Activated naive CD4-positive, alpha-beta T cell (primary cell): ENCODE measurements at regions not wholly inside any gene's neighbourhood (a gene's known extent, or its start where the extent isn't known, plus 50 kb on each side); places are given as distances from the start of the nearest gene placed in this dataset.
"Not testable (repeated sequence)": the region's sequence is repeated elsewhere in the genome, so short reads cannot be mapped to it uniquely, and the experiment has no call there.

Experiments
- DNase-seq, 4 experiments: peaks; one replicate each; lab custom pipeline; 2025; lab: John Stamatoyannopoulos, UW

GRCh38 chr5:6273749-6274148, 104.6 kb downstream of the MED10 start:
- DNase-seq = no peak

- DNase-seq = no peak
Observed at GRCh38 chr5:6273090-6273735, 105.1 kb downstream of the MED10 start.

DNA sequence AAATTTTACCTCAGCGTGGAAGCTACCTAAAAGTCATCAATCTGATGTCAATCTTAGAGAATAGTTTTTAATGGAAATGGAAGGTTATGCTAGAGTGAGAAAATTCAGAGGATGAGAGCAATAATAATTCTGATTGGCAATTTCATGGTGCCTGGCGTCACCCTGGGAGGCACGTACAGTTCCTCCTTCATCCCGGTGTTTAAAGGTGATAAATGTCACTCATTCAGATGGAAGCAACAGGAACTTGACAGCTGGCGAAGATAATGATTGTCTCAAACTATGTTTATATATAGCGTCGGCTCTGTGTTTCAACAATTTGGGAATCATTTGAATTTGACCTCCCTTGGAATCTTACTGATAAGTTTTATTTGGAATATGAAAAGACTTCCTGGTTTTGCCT, 108.4 kb downstream of the MED10 start:
- DNase-seq = no peak

DNA sequence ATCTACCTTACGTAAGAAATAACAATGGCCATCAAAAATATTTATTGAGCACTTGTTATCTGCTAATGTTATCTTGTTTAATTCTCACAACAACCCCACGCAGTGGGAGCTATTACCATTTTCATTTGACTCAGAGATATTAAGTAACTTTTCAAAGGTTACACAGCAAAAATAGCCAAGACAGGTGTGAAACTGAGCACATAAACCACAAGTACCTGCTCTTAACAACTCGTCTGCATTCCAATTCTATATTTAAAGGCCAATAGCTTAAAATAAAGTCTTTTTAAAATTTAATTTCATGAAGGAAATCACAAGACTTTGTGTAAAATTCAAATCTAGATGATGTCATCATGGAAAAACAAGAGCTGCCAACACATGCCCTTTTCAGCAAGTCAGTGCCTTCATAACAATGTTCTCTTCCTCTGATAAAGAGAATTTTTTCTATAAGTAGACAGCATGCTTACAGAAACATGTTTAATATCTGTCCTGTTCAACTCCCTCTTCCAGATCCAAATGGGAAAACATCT, 111.6 kb downstream of the MED10 start:
- DNase-seq = no peak

GRCh38 chr5:6264394-6264793, 114.0 kb downstream of the MED10 start:
- DNase-seq = no peak

DNA sequence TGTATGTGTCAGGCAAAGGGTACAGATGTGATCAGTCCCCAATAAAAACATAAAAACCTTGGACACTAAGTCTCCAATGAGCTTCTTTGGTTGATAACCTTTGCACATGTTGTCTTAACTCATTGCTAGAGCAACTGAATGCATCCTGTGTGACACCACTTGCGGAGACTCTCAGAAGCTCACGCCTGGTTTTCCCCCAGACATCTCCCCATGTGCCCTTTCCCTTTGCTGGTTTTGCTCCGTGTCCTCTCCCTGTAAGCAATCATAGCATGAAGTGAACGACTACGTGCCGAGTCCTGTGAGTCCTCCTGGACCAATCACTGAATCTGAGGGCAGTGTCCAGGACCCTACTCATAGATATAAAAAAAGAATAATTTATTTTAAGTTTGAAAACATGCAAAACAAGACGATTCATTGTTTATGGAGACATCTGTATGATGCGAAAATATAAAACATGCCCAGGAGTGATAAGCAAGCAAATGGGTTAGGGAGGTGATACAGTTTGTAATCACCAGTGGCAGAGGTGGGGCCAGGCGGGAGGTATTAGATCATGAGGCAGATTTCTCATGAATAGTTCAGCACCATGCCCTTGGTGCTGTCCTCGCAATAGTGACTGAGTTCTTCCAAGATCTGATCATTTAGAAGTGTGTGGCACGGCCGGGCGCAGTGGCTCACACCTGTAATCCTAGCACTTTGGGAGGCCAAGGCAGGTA, 115.5 kb downstream of the MED10 start:
- no peak for DNase-seq

DNA sequence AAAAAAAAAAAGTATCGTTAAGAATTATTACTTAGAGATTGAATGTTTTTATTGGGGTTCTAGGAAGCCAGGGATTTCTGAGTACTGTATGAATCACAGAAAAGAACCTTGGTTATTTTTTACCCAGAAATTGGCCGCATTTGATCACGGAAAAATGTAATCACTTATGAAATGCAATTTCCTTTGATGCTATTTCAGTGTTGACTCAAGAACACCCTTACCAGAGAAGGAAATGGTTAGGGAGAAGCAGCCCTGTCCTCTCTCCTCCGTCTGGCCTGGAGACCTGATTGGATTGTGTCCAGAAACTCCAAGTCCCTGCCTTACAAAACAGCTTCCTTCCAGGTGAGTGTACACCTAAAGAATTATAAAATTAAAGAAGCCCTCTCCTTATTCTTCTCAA, 116.7 kb downstream of the MED10 start:
- no peak for DNase-seq

DNA sequence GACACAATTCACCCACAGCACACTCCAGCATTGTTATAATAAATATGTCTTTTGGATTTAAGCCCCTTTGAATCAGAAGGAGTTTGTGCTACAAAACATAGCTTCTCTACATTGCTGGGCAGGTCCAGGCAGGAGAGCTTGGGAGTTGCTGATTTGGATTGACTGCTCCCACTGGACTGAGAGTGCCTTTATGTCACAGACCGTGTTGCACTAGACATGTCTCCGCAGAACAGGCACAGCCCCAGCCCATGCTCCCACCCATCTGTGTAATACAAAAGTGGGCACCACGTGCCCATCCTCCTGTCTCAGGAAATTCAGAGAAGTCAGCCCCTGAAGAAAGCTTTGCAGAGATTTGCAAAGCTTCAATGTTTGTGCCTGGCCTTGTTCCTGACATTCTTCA, 117.1 kb downstream of the MED10 start:
- no peak for DNase-seq

DNA sequence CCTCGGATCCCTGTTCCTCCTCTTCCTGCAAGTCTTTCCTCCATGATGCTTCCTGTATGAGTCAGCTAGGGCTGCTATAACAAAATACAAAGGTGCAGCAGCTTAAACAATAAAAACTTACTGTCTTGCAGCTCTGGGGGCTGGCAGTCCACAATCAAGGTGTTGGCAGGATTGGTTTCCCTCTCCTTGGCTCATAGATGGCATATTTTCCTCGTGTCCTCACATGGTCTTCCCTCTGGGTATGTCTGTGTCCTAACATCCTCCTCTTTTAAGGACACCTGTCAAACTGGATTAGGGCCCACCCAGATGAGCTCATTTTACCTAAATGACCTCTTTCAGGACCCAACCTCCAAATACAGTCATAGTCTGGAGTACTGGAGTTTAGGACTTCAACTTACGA, 117.5 kb downstream of the MED10 start:
- DNase-seq = no peak

- no peak for DNase-seq
Observed at GRCh38 chr5:6256901-6257300, 121.4 kb downstream of the MED10 start.

DNA sequence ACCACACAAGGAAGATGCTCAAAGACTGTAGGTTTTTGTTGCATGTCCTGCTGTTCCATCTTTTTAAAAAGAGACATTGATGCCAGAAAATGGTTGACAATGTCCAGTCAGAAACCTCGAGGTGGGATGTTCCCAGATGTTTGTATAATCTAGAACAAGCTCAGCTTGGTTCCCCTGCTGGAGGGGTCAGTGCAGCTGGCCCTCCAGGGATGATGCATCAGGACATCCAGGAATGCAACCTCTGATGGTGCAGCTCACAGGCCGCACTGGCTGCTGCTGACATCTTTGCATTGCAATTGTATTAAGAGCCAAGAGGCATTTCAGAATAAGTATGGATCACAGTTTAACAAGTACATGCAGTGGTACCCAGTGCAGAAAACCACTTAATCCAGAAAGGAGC, 122.4 kb downstream of the MED10 start:
- DNase-seq = no peak

DNA sequence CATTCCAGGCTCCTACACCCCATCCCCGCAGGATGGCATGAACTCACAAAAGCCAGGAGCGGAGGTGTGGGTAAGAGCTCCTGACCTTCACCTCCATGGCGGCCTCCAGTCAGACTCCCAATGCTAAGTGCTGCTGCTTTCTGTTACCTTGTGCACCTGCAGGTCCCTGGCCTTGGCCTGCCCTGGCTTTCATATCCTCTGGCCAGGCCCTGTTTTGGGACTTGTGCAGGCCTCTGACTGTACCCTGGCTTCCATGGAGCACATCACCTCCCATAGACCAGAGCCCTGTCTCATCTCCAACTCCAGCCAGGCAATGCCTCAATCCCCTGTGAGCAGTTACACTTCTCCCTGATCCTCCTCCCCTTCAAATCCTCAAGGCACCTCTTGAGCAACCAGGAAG, 124.5 kb downstream of the MED10 start:
- DNase-seq = no peak

DNA sequence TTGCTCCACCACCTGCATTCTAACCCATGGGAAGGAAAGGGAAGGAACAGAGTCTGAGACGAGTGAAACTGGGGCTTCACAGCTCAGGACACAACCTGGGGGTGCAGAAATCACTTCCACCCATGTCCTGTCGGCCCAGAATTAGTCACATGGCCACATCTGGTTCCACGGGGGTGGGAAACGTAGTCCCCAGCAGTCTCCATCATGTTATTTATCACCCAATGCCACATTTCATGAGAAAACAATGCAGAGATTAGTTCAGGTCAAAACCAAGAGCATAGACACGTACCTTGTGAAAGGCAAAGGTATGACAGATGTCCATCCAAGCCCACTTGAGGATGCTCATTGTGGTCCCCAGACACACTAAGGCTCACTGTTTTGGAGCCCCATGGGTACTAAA, 125.1 kb downstream of the MED10 start:
- DNase-seq = no peak

GRCh38 chr5:6252581-6252980, 125.8 kb downstream of the MED10 start:
- DNase-seq = no peak

- no peak for DNase-seq
Observed at GRCh38 chr5:6251565-6252102, 126.7 kb downstream of the MED10 start.

DNA sequence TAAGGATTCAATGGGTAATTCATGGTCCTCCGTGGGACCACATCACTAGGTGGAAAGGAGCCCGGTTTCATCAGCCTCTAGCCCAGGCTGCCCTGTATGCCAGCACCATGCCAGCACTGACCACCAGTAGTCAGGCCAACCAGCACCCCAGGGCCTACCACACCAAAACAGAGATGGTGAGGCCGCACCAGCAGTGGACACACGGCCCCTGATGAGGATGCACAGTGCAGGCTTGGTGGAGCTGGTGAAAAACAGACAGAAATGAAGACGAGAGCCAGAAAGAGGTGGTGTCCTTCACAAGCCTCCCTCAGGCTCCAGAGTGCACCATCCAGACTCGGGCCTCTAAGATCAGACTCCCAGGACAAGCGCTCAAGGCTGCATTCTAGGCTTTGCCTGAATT, 128.2 kb downstream of the MED10 start:
- no peak for DNase-seq

- no peak for DNase-seq
Observed at GRCh38 chr5:6248132-6248531, 130.2 kb downstream of the MED10 start.

GRCh38 chr5:6246820-6247437, 131.4 kb downstream of the MED10 start:
- no peak for DNase-seq

DNA sequence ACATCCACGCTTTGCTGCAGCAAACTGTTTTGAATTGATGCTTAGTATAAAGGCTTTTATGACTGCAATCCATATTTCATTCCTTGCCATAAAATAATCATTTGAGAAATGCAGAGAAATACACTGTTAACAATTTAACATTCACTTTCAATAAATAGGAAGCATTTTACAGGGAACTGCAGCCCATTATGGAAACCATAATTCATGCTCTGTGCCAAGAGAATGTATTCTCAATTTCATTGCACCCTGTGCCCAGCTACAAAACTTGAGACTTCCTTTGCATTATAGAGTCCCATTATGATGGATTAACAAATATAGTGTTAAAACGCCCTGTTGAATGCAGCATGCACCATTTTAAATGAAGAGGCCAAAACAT, 134.0 kb downstream of the MED10 start:
- no peak for DNase-seq

DNA sequence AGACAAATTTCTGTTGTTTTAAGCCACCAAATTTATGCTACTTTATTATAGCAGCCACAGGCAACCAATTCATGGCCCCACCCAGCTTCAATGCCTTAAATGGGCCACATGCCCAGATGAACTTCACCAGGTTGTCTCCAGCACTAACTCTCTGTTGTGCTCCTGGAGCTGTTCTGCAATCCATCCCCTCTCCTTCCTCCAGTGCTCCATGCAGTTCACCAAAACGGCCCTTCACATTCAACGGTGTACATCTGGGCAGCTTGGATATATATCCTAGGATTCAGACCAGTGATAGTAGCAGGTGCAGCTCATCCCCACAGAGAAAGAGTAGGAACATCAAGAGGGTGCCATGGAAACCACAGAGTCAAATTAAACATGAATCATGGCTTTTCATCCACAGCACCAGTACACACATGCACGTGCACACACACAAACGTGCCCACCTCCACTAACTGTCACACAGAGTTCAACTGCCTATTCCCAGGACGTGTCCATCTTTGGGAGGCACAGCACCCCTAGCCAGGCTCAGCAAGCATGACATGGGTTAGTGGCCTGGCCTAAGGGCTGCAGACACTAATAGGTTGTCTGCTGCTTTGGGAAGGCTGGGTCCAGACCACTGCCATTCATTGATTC, 134.5 kb downstream of the MED10 start:
- DNase-seq = no peak

DNA sequence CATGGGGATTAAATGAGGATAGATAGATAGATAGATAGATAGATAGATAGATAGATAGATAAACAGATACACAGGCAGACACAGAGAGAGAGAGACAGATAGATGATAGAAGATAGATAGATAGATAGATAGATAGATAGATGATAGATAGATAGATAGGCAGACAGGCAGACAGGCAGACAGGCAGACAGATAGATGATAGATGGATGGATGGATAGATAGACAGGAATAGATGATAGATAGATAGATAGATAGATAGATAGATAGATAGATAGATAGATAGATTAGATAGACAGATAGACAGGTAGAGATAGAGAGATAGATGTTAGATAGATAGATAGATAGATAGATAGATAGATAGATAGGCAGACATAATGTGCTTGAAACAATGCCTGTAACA, 137.3 kb downstream of the MED10 start:
- not testable (repeated sequence) for DNase-seq

GRCh38 chr5:6236858-6237481, 141.4 kb downstream of the MED10 start:
- no peak for DNase-seq
